GM18498 (cell line): ENCODE measurements at regions not wholly inside any gene's neighbourhood (a gene's known extent, or its start where the extent isn't known, plus 50 kb on each side); places are given as distances from the start of the nearest gene placed in this dataset.
"Not testable (repeated sequence)": the region's sequence is repeated elsewhere in the genome, so short reads cannot be mapped to it uniquely, and the experiment has no call there.

Experiments
- ATAC-seq: cut with Tn5 transposase; IDR thresholded peaks from one replicate; pipeline ENCODE4 v1.9.1; 2021; ENCODE audit warnings: mild to moderate bottlenecking, moderate library complexity; ENCODE audit not compliant: unreplicated experiment

GRCh38 chr6:160804639-160805038 is 102.6 kb downstream of the PLG start:
- no peak for ATAC-seq

- ATAC-seq: no peak
These were observed 106.2 kb downstream of the PLG start for GRCh38 chr6:160808263-160808662.

DNA sequence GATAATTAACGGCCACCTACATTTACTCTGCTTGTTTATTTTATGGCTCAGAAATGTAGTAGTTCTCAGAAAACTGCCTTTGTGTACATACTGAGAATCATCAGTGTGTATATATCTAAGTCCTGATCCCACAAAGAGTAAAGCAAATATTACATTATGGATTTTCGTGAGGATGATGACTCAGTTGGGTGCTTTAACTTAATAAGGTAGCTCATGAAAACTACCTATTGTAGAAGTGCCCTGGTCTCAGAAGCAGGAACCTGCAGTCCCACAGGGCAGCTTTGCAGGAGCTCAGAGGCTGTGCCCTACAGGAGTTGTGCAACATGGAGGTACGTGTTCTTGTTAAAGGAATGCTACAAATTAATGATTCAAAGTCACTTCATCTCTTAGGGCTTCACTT is 108.2 kb downstream of the PLG start:
- ATAC-seq: no peak

- no peak for ATAC-seq
These were observed 110.1 kb downstream of the PLG start for GRCh38 chr6:160812097-160812496.

DNA sequence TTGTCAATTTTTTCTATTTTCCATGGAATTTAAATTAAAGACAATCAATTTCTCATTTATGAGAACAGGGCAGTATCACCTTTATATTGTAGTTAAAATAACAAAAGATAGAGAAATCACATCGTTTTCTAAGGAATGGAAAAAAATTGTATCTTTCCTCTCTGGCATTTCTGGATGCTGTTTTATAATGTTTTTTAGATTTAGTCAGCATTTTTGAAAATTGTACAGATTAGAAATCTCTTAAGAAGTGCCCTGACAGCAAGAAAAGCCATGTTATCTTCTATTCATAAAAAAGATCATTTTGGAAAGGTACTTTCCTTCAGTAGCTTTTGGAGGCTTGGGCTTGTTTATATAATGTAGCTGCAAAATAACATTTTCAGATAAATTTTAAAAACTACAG is 116.9 kb downstream of the PLG start:
- no peak for ATAC-seq

- ATAC-seq: not testable (repeated sequence)
These were observed 118.6 kb downstream of the PLG start for GRCh38 chr6:160820661-160821060.

GRCh38 chr6:160831739-160832138 is 129.7 kb downstream of the PLG start:
- no peak for ATAC-seq

DNA sequence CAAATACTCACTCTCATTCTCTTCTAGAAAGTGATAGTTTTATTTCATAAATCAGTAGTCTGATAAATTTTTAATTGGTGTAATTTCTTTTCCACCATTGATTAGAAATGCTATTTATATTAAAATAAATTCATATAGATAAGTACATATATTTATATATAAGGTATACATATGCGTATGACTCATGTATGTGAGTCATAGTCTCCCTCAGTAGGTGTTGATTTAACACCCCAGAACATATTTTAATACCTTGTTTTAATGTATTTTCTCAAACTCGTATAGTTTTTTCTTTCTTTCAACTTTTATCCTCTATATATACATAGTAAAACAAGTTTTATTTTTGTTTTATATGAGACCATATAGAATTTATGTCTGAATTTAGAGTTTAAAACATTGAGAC is 130.4 kb downstream of the PLG start:
- no peak for ATAC-seq

- no peak for ATAC-seq
These were observed 135.1 kb downstream of the PLG start for GRCh38 chr6:160837146-160837545.

DNA sequence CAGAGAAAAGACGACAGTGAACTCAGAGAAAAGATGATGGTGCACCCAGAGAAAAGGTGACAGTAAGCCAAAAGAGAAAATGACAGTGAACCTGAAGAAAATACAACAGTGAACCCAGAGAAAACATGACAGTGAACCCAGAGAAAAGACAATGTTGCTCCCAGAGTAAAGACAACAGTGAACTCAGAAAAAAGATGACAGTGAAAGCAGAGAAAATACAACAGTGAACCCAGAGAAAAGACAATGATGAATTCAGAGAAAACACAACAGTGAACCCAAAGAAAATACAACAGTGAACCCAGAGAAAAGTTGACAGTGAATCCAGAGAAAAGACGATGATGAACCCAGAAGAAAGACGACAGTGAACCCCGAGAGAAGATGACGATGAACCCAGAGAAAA is 140.5 kb upstream of the MAP3K4 start:
- ATAC-seq: no peak

GRCh38 chr6:160853946-160854345 is 137.6 kb upstream of the MAP3K4 start:
- no peak for ATAC-seq

DNA sequence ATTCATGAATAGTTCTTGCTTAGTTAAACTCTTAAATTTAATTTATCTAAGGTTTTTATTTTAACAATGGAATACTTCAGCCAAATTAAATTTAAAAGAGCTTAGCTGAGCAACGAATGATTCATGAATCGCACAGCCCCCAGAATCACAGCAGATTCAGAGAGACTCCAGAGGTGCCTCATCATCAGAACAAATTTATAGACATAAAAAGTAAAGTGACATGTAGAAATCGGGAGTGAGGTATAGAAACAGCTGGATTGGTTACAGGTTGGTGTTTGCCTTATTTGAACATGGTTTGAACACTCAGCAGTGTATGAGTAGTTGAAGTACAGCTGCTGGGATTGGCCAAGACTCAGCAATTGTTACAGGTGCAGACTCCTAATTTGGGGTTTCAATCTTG is 132.7 kb upstream of the MAP3K4 start:
- no peak for ATAC-seq

- ATAC-seq: no peak
These were observed 131.7 kb upstream of the MAP3K4 start for GRCh38 chr6:160859822-160860221.

- ATAC-seq: no peak
These were observed 129.7 kb upstream of the MAP3K4 start for GRCh38 chr6:160861824-160862223.

DNA sequence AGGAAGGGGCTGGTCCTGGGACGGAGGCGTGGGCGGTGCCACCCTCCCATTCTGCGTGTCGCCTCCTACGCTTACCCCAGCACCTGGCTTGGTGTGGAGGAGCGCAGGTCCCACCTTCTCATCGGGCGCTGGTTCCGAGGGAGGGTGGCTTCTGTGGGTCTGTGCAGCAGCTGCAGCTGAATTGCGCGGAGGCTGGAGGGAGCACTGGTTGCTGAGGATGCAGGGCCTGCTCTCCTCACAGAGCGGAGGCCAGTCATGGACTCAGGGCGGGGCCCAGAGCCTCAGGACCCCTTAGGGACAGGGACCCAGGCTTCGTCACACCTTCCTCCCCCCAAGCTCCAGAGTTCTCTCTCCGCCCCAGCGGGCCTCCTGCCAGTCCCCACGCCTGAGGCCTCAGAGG is 127.8 kb upstream of the MAP3K4 start:
- no peak for ATAC-seq

DNA sequence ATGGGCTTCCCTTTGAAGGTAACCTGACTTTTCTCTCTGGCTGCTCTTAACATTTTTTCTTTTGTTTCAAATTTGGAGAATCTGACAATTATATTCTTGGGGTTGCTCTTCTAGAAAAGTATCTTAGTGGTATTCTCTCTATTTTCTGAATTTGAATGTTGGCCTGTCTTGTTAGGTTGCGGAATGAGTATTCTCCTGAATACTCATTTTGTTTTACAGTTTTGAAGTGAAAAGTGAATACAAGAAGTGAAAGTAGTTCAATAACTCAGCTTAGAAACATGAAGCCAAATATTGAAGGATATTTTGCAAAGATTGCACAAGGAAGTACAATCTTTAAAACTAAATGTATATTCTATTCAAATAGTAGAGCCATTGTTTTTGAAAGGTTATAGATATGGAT is 120.2 kb upstream of the MAP3K4 start:
- ATAC-seq: no peak

GRCh38 chr6:160881148-160881808 is 110.3 kb upstream of the MAP3K4 start:
- no peak for ATAC-seq

DNA sequence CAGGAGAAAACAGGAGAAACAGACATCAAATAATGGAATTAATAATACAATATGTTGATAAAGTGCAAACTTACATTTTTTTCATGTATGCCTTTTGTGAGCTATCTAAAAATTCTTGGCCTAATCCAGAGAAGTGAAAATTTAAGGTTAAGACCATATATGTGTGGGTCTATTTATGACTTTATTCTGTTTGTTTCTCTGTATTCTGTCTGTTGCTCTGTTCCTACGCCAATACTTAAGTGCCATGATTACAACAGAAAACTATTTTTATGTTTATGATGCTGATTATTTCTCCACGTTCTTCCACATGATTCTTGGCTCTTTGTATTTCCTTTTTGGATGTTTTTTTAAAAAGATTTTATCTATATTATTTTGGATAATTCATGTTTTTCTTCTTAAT is 109.6 kb upstream of the MAP3K4 start:
- no peak for ATAC-seq

GRCh38 chr6:160882791-160883279 is 108.7 kb upstream of the MAP3K4 start:
- ATAC-seq: no peak

DNA sequence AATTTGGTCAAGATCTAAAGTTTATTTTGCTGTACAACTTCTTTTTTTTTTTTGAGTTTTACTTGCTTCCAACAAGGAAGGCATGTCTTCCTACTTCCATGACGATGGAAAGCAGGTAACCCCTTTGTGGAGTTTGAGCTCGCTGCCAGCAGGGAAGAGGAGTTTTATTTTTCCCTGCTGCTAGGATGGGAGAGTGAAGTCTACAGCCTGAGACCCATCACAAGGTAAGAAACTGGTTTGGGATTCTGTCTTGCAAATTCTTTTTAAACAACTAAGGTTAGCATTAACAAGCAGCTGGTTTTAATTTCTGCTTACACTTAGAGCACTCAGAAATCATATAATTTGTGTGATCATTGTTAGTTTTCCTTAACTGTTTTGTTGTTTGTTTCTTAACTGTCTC is 108.0 kb upstream of the MAP3K4 start:
- no peak for ATAC-seq

GRCh38 chr6:160883999-160884398 is 107.6 kb upstream of the MAP3K4 start:
- no peak for ATAC-seq

DNA sequence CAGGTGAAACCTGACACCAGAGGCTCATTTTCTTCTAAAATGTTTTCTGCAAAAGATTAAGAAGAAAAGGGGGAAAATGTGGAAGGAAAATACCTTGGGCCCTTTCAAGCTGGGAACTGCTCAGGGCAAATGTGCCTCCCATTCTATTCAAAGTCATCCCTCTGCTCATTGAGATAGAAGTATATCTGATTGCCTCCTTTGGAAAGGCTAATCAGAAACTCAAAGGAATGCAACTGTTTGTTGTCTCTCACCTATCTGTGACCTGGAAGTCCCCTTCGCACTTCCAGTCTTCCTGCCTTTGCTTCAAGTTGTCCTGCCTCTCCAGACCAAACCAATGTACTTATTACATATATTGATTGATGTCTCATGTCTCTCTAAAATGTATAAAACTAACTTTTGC is 102.4 kb upstream of the MAP3K4 start:
- ATAC-seq: not testable (repeated sequence)

DNA sequence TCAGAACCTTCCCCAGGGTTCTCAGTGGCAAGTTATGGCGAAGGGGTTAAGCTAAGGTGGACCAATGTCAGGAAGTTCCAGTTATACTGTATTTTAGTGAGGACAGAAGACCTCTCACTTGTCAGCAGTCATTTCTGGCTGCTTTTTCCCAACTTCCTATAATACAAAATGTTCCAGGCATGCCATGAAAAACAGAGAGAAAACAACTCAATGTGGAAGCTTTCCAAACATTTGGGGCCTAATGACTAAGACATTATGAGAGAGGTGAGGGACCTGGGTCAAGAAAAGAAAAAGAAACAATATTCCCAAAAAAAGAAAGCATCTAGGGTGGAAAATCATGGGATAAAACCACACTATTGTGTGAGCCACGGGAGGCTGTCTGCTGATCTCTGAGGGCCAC is 99.9 kb upstream of the MAP3K4 start:
- no peak for ATAC-seq
